Astrocyte (in vitro differentiated cells and primary cell): ENCODE measurements at regions not wholly inside any gene's neighbourhood (a gene's known extent, or its start where the extent isn't known, plus 50 kb on each side); places are given as distances from the start of the nearest gene placed in this dataset.

Experiments used
- DNase-seq: peaks from one replicate; pipeline ENCODE4 v3.0.0-alpha.2; 2010; ENCODE audit warnings: low read depth
- FAIRE-seq: peaks from 2 replicates; lab custom pipeline; 2011; peaks lifted over from hg19 to GRCh38; lab: Jason Lieb, UNC
- H2AFZ ChIP-seq: 2 replicates; pipeline ENCODE4 v1.6.0; 2012; ENCODE audit warnings: low read depth, low read length, inconsistent platforms
- H3K27ac ChIP-seq: 2 replicates; pipeline ENCODE4 v1.5.1; 2011; ENCODE audit warnings: low read depth, low read length, inconsistent platforms
- H3K27me3 ChIP-seq: 2 replicates; pipeline ENCODE4 v1.6.0; 2011; ENCODE audit warnings: low read length, inconsistent platforms; ENCODE audit not compliant: insufficient read depth
- H3K36me3 ChIP-seq: 2 replicates; pipeline ENCODE4 v1.5.1; 2011; ENCODE audit warnings: low read length, inconsistent platforms; ENCODE audit not compliant: insufficient read depth
- H3K4me1 ChIP-seq: 2 replicates; pipeline ENCODE4 v1.5.1; 2011; ENCODE audit warnings: low read length, inconsistent platforms; ENCODE audit not compliant: insufficient read depth
- H3K4me2 ChIP-seq: 2 replicates; pipeline ENCODE4 v1.6.0; 2012; ENCODE audit warnings: low read length, inconsistent platforms
- H3K4me3 ChIP-seq: 2 replicates; pipeline ENCODE4 v1.5.1; 2011; ENCODE audit warnings: low read depth, mild to moderate bottlenecking, low read length, inconsistent platforms; ENCODE audit not compliant: insufficient read depth
- H3K79me2 ChIP-seq: 2 replicates; pipeline ENCODE4 v1.6.0; 2012; ENCODE audit warnings: mild to moderate bottlenecking, low read length, inconsistent platforms; ENCODE audit not compliant: insufficient read depth
- H3K9ac ChIP-seq: 2 replicates; pipeline ENCODE4 v1.6.0; 2012; ENCODE audit warnings: mild to moderate bottlenecking, low read length, inconsistent platforms
- H3K9me3 ChIP-seq: 2 replicates; pipeline ENCODE4 v1.5.1; 2012; ENCODE audit warnings: low read depth, mild to moderate bottlenecking, low read length, inconsistent platforms; ENCODE audit not compliant: insufficient read depth
- H4K20me1 ChIP-seq: 2 replicates; pipeline ENCODE4 v1.6.0; 2012; ENCODE audit warnings: low read length, inconsistent platforms; ENCODE audit not compliant: insufficient read depth
- H3K27ac Mint-ChIP-seq: one replicate; pipeline ENCODE4 v1.8.0; 2021; ENCODE audit warnings: mild to moderate bottlenecking, mixed read lengths; ENCODE audit not compliant: unreplicated experiment
- H3K27me3 Mint-ChIP-seq: one replicate; pipeline ENCODE4 v1.8.0; 2021; ENCODE audit warnings: low read depth, mixed read lengths; ENCODE audit not compliant: unreplicated experiment
- H3K36me3 Mint-ChIP-seq: one replicate; pipeline ENCODE4 v1.8.0; 2021; ENCODE audit warnings: low read depth, mixed read lengths; ENCODE audit not compliant: unreplicated experiment
- H3K4me1 Mint-ChIP-seq: one replicate; pipeline ENCODE4 v1.8.0; 2021; ENCODE audit warnings: low read depth, mixed read lengths; ENCODE audit not compliant: unreplicated experiment
- H3K4me3 Mint-ChIP-seq: one replicate; pipeline ENCODE4 v1.8.0; 2021; ENCODE audit warnings: mild to moderate bottlenecking, moderate library complexity, mixed read lengths; ENCODE audit not compliant: unreplicated experiment
- H3K9me3 Mint-ChIP-seq: one replicate; pipeline ENCODE4 v1.8.0; 2021; ENCODE audit warnings: mild to moderate bottlenecking, mixed read lengths; ENCODE audit not compliant: unreplicated experiment
- EZH2 ChIP-seq: IDR thresholded peaks from 2 replicates; pipeline ENCODE4 v1.6.1; 2012; ENCODE audit warnings: mild to moderate bottlenecking, low read length, inconsistent platforms; ENCODE audit not compliant: insufficient read depth
- TF ChIP-seq, protein P1 (sequence below): IDR thresholded peaks from 2 replicates; pipeline ENCODE4 v1.5.1; 2011; ENCODE audit warnings: low read depth, mild to moderate bottlenecking, inconsistent platforms, low read length, moderate library complexity; ENCODE audit not compliant: insufficient read depth

GRCh38 chr2:78606895-78607294 is 418.6 kb upstream of the REG3G start:
- Histone ChIP-seq H3K4me3 (no peak overlapping the region), H3K27me3 (no peaks in the 10 kb centered on the region), H3K9ac (no peak overlapping the region), H3K4me1 (no peaks in the 10 kb centered on the region), H3K27ac (no peak overlapping the region), H4K20me1 (no peaks in the 10 kb centered on the region), H3K79me2 (no peaks in the 10 kb centered on the region), H3K36me3 (no peaks in the 10 kb centered on the region), H2AFZ (no peak overlapping the region), H3K4me2 (no peak overlapping the region), H3K9me3 (no peaks in the 10 kb centered on the region)
- no peaks in the 10 kb centered on the region for H3K4me1 Mint-ChIP-seq
- DNase-seq (no peak), FAIRE-seq (no peak)
- H3K27me3 Mint-ChIP-seq = no peaks in the 10 kb centered on the region
- H3K27ac Mint-ChIP-seq = no peak overlapping the region
- no peak overlapping the region for H3K4me3 Mint-ChIP-seq
- H3K36me3 Mint-ChIP-seq = no peaks in the 10 kb centered on the region
- TF ChIP-seq, protein P1, sequence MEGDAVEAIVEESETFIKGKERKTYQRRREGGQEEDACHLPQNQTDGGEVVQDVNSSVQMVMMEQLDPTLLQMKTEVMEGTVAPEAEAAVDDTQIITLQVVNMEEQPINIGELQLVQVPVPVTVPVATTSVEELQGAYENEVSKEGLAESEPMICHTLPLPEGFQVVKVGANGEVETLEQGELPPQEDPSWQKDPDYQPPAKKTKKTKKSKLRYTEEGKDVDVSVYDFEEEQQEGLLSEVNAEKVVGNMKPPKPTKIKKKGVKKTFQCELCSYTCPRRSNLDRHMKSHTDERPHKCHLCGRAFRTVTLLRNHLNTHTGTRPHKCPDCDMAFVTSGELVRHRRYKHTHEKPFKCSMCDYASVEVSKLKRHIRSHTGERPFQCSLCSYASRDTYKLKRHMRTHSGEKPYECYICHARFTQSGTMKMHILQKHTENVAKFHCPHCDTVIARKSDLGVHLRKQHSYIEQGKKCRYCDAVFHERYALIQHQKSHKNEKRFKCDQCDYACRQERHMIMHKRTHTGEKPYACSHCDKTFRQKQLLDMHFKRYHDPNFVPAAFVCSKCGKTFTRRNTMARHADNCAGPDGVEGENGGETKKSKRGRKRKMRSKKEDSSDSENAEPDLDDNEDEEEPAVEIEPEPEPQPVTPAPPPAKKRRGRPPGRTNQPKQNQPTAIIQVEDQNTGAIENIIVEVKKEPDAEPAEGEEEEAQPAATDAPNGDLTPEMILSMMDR = no peak
- TF ChIP-seq EZH2 = no peak
- H3K9me3 Mint-ChIP-seq = no peaks in the 10 kb centered on the region

DNA sequence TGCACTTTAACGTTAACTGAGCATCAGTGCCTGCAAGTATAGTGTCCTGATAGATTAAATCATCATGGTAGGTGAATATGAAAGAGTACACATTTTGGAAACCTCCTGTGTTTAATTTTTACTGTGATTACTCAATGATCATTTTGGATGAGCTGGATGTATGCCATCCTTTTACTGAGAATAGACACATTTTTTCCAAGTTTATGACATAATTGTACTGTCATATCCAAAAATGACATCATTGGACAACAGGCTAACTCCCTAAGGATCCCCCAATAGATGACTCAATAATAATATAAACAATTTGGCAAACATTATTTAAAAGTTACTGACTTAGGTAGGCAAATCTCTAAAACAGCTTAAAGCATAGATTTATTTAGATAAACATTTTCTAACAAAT is 410.8 kb upstream of the REG3G start:
- Mint-ChIP-seq H3K4me1 (no peaks in the 10 kb centered on the region), H3K9me3 (no peaks in the 10 kb centered on the region), H3K27me3 (no peaks in the 10 kb centered on the region), H3K36me3 (no peaks in the 10 kb centered on the region), H3K27ac (no peak overlapping the region), H3K4me3 (no peak overlapping the region)
- Histone ChIP-seq H3K4me3 (no peak overlapping the region), H2AFZ (no peak overlapping the region), H3K9ac (no peak overlapping the region), H3K27ac (no peak overlapping the region), H3K9me3 (no peaks in the 10 kb centered on the region), H4K20me1 (no peaks in the 10 kb centered on the region), H3K4me2 (no peak overlapping the region), H3K36me3 (no peaks in the 10 kb centered on the region), H3K4me1 (no peaks in the 10 kb centered on the region), H3K79me2 (no peaks in the 10 kb centered on the region), H3K27me3 (no peaks in the 10 kb centered on the region)
- no peak for TF ChIP-seq EZH2
- TF ChIP-seq, protein P1 = no peak
- no peak for FAIRE-seq
- DNase-seq = no peak

DNA sequence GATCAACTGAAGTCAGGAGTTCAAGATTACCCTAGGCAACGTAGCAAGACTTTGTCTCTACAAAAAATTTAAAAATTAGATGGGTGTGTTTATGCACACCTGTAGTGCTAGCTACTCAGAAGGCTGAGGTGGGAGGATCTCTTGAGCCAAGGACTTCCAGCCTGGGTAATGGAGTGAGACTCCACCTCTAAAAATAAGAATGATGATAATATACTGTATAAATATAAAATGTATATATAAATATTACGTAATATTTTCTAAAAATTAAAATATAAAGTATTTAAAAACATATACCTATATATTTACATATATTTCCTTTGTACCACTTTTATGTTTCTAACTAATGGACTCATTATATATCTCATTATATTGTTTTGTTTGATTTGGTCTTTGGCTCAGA is 409.5 kb upstream of the REG3G start:
- TF ChIP-seq EZH2 = no peak
- TF ChIP-seq, protein P1 = no peak
- Histone ChIP-seq H3K4me3 (no peak overlapping the region), H3K79me2 (no peaks in the 10 kb centered on the region), H3K9me3 (no peaks in the 10 kb centered on the region), H4K20me1 (no peaks in the 10 kb centered on the region), H2AFZ (no peak overlapping the region), H3K9ac (no peak overlapping the region), H3K4me1 (no peaks in the 10 kb centered on the region), H3K27me3 (no peaks in the 10 kb centered on the region), H3K36me3 (no peaks in the 10 kb centered on the region), H3K4me2 (no peak overlapping the region), H3K27ac (no peak overlapping the region)
- FAIRE-seq = no peak
- Mint-ChIP-seq H3K4me1 (no peaks in the 10 kb centered on the region), H3K27me3 (no peaks in the 10 kb centered on the region), H3K27ac (no peak overlapping the region), H3K36me3 (no peaks in the 10 kb centered on the region), H3K9me3 (no peaks in the 10 kb centered on the region), H3K4me3 (no peak overlapping the region)
- no peak for DNase-seq
